Activated T-cell treated with anti-CD3 and anti-CD28 coated beads for 24 hours (primary cell): ENCODE measurements at regions not wholly inside any gene's neighbourhood (a gene's known extent, or its start where the extent isn't known, plus 50 kb on each side); places are given as distances from the start of the nearest gene placed in this dataset.

Source experiments
- DNase-seq: peaks from one replicate; pipeline ENCODE4 v3.0.0-alpha.2; 2020; ENCODE audit warnings: low read depth

- no peak for DNase-seq
Measured at GRCh38 chr3:118269537-118270125, 765.0 kb downstream of the IGSF11 start.

DNA sequence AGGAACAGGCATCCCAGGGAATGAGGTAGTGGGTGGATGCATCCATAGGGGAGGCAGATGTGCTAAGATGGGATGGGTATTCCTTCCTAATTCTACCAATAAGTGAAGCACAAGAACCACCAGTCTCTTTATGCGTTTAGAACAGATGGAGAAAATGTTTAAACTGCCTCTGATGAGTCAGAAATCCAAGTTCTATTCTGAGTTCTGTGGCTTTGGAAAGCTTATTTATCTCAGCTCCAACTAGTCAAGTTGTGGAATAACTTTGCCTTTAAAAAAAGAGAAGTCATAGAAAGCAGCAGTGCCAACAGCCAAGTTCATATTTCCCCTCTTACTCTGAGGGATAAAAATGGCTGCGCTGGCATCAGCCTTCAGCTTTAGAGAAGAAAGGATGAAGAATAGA lies 761.7 kb downstream of the IGSF11 start:
- no peak for DNase-seq

GRCh38 chr3:118277814-118278213 lies 756.8 kb downstream of the IGSF11 start:
- no peak for DNase-seq

- DNase-seq: no peak
Measured at GRCh38 chr3:118292841-118293240, 741.8 kb downstream of the IGSF11 start.

DNA sequence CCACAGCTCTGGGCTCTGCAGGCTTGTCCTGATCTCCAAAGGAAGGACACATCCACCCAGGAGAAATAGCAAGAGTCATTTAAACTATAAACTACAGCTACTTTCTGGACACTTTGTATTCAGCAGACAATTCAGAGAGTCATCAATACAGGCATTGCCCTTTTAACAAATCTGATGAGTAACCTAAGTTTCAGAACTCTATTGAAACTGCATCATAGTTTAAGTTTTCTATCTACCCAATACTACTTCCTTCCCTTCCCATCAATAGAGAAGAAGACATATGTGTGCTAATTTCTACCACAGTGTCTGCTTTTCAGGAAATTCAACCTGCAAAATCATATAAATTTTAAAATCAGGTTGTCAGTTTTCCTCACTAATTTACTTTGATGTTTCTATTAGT lies 736.5 kb downstream of the IGSF11 start:
- DNase-seq: no peak

DNA sequence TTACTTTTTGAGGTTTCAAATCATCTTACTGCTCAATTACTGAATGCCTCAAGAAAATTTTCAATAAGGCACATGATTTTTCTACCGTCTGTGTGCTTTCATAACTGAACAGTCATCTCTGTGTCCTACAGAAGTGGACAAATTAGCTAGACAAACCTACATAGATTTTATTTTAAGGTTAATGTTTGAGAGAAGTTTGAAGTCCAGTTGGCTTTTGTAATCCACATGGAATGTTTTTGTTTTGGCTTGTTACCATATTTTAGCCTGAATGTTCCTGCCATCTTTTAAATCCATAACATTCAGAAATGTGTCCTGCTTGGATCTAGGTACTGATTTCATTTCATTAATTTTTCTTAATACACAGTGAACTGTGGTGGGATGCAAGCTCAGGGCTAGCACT lies 730.1 kb downstream of the IGSF11 start:
- DNase-seq: no peak

GRCh38 chr3:118332699-118333098 lies 701.9 kb downstream of the IGSF11 start:
- DNase-seq: no peak

DNA sequence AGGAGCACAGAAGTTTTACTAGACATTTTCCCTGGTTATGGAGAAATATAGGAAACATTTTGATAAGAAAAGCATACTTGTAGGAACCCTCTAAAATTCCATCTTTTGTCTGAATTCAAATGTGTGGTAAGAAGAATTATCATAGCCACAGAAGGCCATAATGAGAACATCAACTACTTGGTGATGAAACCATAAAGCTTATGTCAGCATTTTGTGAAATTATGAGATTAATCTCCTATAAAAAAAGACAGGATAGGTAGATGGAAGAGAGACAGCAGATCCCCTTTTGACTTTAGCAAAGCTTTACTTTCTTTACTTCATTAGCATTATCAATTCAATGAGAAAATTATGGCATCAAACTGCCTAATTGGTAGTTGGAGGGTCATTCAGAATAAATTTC lies 697.0 kb downstream of the IGSF11 start:
- DNase-seq: no peak

DNA sequence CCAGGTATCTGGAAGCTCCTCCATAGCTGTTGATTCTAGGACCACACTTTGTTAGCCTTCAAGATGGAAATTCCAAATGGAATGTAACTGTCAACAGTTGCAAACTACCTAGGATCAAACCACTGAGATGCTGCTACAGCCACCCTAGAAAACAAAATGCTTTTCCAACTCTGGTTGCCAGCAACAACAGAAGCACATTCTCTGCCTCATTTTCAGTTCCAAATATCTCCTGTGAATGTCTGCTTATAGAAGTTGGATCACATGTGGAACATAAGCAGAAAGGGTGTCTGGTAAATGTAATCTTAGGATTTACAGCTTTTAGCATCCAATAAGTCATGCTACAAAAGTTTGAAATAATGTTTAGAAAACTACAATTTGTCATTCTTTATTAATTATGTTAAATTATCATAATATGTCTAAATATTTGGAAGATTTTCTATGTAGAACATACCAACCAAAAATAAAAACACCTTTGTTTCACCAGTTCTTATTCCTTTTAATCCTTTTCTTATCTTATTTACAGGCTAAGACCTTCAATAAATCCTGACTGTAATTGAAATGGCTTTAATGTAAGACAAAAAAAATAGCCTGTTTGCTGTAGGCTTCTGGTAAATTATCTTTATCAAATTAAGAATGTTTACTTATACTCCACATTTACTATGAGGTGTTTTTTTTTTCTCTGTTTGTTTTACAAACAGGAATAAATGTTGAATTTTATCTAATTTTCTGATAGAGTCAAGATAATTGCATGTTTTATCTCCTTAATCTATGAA lies 687.1 kb downstream of the IGSF11 start:
- no peak for DNase-seq

- no peak for DNase-seq
Measured at GRCh38 chr3:118348169-118348557, 686.5 kb downstream of the IGSF11 start.

GRCh38 chr3:118354556-118354955 lies 680.1 kb downstream of the IGSF11 start:
- DNase-seq: no peak

DNA sequence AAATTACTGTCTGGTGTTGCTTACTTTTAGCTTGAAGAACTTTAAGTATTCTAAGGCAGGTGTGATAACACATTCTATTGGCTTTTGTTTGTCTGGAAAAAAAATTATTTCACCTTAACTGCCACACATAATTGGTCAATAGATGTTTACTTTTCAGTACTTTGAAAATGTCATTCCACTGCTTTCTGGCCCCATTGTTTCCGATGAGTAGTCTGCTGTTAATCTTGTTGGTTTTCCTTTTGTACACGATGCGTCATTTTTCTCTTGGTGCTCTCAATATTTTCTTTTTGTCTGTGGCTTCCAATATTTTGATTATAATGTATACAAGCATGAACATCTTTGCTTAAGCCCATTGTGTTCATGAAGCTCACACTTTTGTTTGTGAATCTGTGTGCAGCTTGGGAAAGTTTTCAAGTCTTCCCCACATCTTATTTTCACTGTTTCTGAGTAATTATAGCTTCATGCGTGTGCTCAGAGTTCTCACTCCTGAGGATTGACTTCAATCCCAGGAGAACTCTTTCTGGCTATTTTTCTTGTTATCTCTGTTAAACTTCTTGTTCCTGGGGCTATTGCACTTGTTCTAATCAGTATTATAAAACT lies 664.7 kb downstream of the IGSF11 start:
- no peak for DNase-seq

GRCh38 chr3:118380576-118380975 lies 654.1 kb downstream of the IGSF11 start:
- DNase-seq: no peak

GRCh38 chr3:118396491-118396890 lies 638.2 kb downstream of the IGSF11 start:
- no peak for DNase-seq

DNA sequence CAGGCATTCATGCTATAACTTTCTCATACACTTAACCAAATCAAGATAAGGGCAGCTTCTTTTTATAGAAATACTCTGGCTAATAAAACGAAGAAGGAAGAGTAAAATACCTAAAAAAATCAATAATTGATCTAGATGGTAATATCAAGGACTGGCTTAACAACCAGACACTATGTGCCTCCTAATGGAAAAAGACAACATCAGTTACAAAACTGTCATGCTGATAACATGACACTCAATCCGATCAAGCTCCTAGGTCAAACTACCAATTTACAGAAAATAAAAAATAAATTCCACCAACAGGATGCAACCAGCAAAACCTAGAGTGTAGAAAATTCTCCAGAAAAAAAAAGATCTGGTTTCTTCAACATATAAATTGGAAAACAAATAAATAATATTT lies 634.6 kb downstream of the IGSF11 start:
- no peak for DNase-seq

DNA sequence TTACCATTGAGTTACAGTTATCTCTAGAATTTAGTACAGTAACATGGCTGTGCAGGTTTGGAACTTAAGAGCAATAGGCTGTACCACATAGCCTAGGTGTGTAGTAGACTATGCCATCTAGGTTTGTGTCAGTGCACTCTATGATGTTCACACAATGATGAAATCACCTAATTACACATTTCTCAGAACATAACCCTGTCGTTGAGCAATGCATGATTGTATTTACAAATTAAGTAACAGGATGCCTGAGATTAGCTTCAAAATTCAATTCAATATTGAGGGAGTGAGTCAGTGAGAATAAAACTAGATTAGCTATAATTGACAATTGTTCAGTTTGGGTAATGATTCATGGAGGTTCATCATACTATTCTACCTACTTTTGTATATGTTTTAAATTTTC lies 633.8 kb downstream of the IGSF11 start:
- DNase-seq: no peak

GRCh38 chr3:118401887-118402286 lies 632.8 kb downstream of the IGSF11 start:
- DNase-seq: no peak

- no peak for DNase-seq
Measured at GRCh38 chr3:118402971-118403370, 631.7 kb downstream of the IGSF11 start.

DNA sequence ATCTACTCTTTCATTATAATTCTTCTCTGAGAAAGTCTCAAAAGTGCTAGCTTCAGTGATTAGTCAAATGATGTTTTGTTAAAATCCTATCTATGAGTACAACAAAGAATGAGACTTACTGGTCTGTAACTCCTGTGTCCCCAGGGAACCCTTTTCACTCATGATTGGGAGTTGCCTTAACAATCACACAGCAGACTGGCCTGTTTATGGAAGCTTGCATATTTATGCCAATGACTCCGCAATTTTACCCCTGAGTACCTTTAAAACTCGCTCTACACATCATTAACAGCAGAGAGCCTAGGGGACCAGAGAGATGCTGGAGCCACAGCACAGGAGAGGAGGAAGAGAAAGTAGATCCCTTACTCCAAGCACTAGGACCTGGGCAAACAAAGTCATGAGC lies 628.1 kb downstream of the IGSF11 start:
- DNase-seq: no peak

DNA sequence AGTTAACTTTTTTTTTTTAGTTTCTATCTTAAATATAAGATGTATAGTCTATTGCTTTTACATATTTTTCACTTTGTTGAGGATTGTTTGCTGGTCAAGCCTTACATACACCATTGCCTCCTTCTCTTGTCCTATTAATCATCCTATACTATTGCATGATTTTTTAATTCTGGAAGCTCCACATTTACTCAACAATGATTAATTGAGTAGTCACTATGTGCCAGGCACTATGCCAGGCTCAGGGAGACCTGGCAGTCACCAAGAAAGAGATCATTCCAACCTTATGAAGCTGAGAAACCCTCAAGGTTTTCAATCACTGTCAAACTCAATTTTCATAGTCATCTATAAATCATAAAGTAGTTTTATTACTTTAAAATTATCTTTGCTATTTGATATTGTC lies 626.2 kb downstream of the IGSF11 start:
- no peak for DNase-seq

DNA sequence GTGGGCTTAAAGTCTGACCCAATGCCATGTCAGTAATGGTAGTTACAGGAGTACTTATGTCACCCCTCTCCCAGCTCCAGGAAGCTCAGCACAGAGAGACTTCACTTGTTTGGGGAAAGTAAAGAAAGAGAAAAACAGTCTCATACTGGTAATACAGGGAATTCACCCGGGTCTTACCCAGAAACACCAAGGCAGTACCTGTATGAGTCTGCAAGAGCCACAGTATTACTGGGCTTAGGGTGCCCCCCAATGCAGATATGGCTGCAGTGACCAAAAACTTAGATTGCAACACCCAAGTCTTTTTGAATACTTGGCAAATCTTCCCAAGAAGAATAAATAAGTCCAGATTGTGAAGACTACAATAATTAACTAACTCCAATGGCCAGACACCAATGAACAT lies 622.1 kb downstream of the IGSF11 start:
- DNase-seq: no peak

GRCh38 chr3:118425272-118425837 lies 609.3 kb downstream of the IGSF11 start:
- DNase-seq: no peak

GRCh38 chr3:118433825-118434224 lies 600.8 kb downstream of the IGSF11 start:
- no peak for DNase-seq
